VCaP (cell line): ENCODE measurements at regions not wholly inside any gene's neighbourhood (a gene's known extent, or its start where the extent isn't known, plus 50 kb on each side); places are given as distances from the start of the nearest gene placed in this dataset.

ENCODE experiments used
- H3K27ac ChIP-seq: fragments of 450-650 bp; 2 replicates; pipeline ENCODE4 v1.5.1; 2017
- TF ChIP-seq, protein P1 (sequence below): fragments of 450-650 bp; conservative IDR thresholded peaks from 2 replicates; pipeline ENCODE4 v1.5.1; 2017; ENCODE audit warnings: mild to moderate bottlenecking, moderate library complexity

DNA sequence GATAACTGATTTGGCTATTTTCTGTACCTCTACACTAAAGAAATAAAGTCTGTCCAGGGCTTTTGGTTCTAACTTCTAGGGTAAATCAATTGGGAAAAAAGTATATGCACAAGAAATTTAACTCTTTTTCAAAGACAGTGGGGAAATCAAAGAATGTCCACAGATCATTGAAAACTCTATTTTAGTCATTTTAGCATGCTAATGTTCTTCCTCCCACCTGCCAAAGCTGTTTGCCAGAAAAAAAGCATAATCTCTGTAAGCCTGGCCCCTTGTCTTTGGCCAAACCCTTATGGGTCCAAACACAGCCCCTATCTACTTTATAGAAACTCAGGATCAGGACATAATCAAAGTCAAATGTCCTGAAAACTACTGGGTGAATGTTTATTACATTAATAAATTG is 302.2 kb upstream of the ESRRG start:
- no peak overlapping the region for H3K27ac ChIP-seq
- TF ChIP-seq, protein P1, sequence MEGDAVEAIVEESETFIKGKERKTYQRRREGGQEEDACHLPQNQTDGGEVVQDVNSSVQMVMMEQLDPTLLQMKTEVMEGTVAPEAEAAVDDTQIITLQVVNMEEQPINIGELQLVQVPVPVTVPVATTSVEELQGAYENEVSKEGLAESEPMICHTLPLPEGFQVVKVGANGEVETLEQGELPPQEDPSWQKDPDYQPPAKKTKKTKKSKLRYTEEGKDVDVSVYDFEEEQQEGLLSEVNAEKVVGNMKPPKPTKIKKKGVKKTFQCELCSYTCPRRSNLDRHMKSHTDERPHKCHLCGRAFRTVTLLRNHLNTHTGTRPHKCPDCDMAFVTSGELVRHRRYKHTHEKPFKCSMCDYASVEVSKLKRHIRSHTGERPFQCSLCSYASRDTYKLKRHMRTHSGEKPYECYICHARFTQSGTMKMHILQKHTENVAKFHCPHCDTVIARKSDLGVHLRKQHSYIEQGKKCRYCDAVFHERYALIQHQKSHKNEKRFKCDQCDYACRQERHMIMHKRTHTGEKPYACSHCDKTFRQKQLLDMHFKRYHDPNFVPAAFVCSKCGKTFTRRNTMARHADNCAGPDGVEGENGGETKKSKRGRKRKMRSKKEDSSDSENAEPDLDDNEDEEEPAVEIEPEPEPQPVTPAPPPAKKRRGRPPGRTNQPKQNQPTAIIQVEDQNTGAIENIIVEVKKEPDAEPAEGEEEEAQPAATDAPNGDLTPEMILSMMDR: no peak

DNA sequence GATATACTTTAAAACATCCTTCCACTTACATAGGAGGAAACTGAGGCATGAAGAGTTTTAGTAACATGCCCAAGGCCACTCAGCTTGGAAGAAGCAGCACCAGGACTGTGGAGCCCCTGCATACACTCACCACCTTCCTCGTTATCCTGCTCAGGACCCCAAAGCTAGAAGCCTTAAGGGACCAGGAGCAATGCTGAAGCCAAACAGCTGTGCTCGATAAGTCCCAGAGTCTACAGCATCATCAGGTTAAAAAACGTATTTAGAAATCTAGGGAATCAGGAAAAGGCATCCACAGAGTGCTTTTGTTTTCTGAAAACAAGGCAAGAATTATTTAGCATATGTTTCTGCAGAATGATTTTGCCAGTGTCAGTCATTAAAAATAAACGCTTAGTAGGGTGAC is 301.7 kb upstream of the ESRRG start:
- no peak overlapping the region for H3K27ac ChIP-seq
- TF ChIP-seq, protein P1: no peak

DNA sequence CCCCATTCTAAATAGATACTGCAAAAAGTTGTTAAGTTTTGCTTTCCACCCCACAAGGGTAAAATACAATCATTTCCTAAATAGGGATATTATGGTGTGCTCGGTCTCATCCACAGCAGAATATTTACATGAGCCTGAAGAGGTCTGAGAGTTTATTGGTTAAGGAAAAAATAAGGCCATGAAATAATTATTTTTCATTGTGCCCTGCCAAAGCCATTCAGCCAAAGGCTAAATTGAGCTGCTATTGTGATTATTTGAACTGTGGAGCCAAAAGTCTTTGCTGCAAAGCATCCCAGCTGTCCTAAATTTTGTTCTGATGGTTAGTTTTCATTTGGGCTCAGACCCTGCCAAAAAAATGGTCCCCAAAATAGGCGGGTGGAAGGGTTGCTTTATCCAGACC is 298.7 kb upstream of the ESRRG start:
- no peak overlapping the region for H3K27ac ChIP-seq
- TF ChIP-seq, protein P1: no peak

DNA sequence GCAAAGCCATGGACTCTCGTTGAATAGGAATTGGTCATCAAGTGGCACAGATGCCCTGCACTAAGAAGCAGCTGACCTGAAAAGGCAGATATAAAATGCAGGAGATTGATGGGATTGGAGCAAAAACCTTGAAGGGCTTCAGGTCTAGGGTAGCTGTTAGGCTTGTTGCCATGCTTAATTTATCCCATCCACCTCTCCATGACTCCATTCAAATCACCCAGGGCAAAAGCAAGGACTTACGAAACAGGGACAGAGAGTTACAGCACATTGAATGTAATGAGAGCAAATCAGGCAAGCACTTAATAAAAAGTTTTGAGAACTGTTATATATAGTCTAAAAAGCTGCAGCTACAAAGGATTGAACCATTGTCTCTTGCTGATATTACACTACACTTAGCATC is 298.2 kb upstream of the ESRRG start:
- no peak overlapping the region for H3K27ac ChIP-seq
- TF ChIP-seq, protein P1: no peak

DNA sequence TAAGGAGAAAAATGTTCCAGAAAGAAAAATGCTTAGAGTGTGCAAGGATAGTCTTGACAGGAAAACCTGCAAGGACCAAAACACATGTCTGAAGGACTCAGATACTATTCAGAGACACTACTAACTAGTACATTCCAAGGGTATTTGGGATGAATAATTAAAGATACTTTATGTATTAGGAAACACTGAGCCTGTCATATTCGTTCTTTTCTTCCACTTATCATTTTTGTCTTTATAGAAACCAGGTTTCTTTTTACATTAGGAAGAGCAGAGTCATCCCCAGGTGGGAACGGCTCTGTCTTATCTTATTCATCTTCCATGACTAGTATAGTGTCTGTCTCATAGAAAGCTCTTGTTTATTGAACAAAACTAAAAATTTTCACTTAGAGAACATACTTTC is 296.2 kb upstream of the ESRRG start:
- TF ChIP-seq, protein P1: no peak
- H3K27ac ChIP-seq: no peak overlapping the region

DNA sequence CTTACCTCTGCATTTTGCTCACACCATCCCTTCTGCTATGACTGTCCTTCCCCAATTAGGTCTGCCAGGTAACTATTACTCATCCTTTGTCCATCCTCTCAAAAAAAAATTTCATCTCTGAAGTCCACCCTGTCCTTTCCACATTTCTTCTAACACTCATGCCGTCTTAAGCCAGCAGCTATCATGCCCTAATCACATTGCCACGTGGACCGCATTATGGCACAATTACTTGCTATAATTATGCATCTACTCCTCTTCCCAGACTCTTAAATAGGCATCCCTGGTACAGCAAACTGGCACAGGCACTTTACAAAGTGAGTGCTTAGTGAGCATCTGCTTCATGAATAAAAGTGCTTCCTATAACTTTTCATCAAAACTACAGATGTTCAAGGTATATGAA is 295.4 kb upstream of the ESRRG start:
- TF ChIP-seq, protein P1: no peak
- H3K27ac ChIP-seq: no peak overlapping the region

DNA sequence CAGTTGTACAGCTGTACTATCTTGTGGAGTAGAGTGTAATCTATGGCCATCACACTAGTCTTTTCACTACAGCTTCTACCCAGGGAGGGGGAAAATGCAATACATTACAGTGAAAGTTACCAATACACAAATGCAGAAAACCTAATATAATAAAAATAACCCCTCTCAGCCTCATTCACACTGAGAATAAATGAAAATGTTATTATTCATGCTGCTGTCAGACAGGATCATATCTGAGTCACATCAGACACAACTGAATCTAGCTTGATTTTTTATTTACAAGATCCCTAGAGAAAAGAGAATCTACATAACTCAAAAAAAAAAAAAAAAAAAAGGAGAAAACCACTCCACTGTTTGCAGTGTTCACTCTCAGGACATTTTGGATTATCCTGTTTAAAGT is 293.9 kb upstream of the ESRRG start:
- H3K27ac ChIP-seq: no peak overlapping the region
- TF ChIP-seq, protein P1: no peak

DNA sequence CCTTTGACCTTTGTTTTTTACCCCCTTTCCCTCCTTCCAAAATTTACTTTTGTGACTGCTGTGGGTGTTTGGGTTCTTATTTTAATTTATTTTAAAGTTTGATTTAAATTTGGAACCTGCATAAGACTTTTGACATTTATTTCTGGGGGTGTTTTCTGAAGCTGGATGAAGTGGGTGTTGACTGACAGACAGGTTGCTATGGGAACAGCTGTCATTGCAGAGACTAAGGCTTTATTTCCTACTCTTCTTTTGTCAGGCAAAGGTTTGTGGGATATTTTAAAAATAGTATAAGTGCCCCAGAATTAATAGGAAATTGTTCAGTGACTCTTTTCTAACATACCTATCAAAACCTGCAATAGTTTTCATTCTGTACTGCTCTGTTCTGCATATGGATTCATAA is 290.8 kb upstream of the ESRRG start:
- no peak overlapping the region for H3K27ac ChIP-seq
- TF ChIP-seq, protein P1: no peak
